ENCODE measurements at regions not wholly inside any gene's neighbourhood (a gene's known extent, or its start where the extent isn't known, plus 50 kb on each side); places are given as distances from the start of the nearest gene placed in this dataset.
A peak's percentile ranks its signal among the peaks of the same experiment; 100 is the strongest.

DNA sequence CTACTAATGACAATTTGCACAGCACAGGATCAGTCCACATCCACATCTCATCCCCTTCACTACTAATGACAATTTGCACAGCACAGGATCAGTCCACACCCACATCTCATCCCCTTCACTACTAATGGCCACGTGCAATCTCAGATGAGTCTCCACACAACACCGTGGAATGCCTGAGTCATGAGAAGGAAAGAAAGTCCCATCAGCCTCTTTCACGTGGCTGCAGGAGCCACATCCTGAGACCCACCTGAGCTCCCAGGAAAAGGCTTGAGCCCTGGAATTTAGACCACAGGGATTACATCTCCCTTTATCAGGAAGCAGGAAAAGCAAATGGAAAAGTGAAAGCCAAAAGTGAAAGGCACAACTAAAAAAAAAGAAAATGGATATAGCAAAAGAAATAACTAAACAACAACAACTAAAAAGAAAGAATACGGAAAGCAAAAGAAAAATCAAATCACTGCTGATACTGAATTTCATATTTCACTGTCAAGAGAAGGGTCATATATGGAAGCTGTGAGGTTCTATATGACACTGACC is 1300.5 kb downstream of the TMEM121 start:
- H3K4me3 ChIP-seq (ENCODE audit: low read length), result no peak overlapping the region
- no peak for DNase-seq (ENCODE audit: low read depth)
- TF ChIP-seq, protein P1, sequence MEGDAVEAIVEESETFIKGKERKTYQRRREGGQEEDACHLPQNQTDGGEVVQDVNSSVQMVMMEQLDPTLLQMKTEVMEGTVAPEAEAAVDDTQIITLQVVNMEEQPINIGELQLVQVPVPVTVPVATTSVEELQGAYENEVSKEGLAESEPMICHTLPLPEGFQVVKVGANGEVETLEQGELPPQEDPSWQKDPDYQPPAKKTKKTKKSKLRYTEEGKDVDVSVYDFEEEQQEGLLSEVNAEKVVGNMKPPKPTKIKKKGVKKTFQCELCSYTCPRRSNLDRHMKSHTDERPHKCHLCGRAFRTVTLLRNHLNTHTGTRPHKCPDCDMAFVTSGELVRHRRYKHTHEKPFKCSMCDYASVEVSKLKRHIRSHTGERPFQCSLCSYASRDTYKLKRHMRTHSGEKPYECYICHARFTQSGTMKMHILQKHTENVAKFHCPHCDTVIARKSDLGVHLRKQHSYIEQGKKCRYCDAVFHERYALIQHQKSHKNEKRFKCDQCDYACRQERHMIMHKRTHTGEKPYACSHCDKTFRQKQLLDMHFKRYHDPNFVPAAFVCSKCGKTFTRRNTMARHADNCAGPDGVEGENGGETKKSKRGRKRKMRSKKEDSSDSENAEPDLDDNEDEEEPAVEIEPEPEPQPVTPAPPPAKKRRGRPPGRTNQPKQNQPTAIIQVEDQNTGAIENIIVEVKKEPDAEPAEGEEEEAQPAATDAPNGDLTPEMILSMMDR (conservative IDR thresholded peaks at IDR 0.05; ENCODE audit: low read depth, low read length), result no peak

DNA sequence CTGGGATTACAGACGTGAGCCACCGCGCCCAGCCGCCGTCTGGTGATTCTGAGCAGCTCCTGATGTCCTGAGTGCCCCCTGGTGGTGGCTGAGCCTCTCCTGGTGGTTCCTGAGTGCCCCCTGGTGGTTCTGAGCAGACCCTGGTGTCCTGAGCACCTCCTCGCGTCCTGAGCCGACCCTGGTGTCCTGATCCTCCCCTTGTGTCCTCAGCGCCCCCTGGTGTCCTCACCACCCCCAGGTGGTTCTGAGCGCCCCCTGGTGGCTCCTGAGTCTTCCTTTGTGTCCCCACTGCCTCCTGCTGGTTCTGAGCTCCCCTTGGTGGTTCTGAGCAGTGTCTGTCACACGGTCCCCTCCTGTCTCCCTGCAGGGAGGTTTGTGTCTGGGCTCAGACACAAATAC is 1304.9 kb downstream of the TMEM121 start:
- H3K4me3 ChIP-seq (ENCODE audit: low read length), result no peak overlapping the region
- DNase-seq (ENCODE audit: low read depth), result no peak
- TF ChIP-seq, protein P1 (conservative IDR thresholded peaks at IDR 0.05; ENCODE audit: low read depth, low read length), result peak; percentile 33

DNA sequence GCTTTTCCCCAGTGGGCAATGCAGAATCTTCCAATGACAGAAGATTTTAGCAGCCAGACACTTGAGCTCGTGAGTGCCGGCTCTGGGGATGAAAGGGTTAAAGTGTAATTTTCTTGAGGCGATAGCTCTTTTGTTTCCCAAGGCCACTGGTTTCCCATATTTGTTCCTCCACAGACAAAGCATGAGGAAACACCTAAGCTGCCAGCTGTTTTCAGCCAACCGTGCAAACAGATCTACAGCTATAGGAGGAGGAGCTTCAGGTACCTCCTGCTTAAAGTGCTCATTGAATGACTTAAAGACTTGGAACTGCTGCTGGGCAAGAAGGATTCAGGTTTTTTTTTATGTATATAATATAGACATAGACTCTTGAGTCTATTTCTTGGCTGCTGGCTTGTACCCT is 1311.5 kb downstream of the TMEM121 start:
- TF ChIP-seq, protein P1 (conservative IDR thresholded peaks at IDR 0.05; ENCODE audit: low read depth, low read length), result no peak
- H3K4me3 ChIP-seq (ENCODE audit: low read length), result no peak overlapping the region
- no peak for DNase-seq (ENCODE audit: low read depth)

DNA sequence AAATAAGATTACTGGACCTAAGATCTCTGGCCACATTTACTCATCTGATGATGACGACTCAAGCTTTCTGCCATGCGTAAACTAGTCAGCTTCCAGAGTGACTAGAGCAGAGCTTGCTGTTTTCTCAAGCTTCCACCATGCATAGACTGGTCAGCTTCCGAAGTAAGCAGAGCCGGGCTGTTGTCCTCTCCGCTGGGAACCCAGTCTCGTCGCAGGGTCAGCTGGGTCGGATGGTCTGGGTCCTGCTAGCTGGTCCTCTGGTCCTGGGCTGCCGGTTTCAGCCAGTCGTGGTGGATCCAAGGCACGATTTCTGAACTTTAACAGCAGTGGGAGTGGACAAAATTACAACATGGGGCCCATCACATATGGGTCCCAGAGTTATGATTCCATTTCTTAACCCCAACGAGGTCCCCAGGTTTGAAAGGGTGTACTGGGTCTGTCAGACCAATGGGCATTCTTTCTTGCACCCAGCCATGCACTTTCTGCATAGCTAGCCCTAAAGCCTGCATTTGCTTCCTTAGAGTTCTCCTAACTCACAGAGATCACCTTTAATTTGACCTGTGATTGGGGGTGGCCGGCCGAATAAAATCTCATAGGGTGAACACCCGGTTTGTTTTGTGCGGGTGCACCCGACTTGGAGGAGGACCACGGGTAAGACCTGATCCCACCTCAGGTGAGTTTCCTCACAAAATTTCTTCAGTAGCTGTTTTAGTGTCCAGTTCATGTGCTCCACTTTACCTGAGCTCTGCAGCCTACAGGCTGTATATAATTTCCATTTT is 1312.8 kb downstream of the TMEM121 start:
- TF ChIP-seq, protein P1 (conservative IDR thresholded peaks at IDR 0.05; ENCODE audit: low read depth, low read length), result no peak
- DNase-seq (ENCODE audit: low read depth), result no peak
- no peak overlapping the region for H3K4me3 ChIP-seq (ENCODE audit: low read length)

DNA sequence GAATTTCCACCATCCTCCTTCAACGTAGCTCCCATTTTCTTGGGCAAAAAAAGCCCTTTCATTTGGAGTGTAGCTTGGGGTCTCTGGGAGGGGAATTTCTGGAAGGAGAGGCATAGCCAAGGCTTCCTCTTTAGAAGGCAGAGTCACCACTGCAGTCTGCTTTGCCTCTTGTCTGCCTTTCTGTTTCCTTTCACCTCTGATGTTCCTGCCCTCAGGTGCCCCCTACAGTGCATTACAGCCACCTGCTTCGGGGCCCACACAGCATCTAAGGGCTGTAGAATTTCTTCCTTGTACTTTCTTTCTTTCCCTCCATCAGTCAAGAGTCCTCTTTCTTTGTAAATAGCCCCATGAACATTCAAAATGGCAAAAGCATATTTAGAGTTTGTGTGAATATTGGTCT is 1313.9 kb downstream of the TMEM121 start:
- TF ChIP-seq, protein P1 (conservative IDR thresholded peaks at IDR 0.05; ENCODE audit: low read depth, low read length), result no peak
- no peak for DNase-seq (ENCODE audit: low read depth)

DNA sequence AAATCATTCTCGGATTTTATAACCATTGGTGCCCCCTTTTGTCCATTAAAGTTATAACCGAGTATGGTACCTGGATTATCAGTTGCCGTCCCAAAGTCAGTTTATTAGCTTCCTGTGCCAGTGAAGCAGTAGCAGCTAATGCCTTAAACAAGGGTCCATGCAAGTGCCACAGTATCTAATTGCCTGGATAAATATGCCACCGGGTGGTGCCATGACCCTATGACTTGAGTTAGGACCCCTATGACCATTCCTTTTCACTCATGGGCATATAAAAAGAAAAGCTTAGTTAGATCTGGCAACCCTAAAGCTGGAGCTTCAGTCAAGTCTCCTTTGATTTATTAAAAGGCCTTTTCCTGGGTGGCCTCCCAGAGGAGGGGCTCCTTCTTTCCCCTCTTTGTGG is 1314.6 kb downstream of the TMEM121 start:
- no peak overlapping the region for H3K4me3 ChIP-seq (ENCODE audit: low read length)
- TF ChIP-seq, protein P1 (conservative IDR thresholded peaks at IDR 0.05; ENCODE audit: low read depth, low read length), result no peak
- DNase-seq (ENCODE audit: low read depth), result no peak

More for the DNA sequence above, 1313.9 kb downstream of the TMEM121 start:
- H3K4me3 ChIP-seq (ENCODE audit: low read length), result no peak overlapping the region

DNA sequence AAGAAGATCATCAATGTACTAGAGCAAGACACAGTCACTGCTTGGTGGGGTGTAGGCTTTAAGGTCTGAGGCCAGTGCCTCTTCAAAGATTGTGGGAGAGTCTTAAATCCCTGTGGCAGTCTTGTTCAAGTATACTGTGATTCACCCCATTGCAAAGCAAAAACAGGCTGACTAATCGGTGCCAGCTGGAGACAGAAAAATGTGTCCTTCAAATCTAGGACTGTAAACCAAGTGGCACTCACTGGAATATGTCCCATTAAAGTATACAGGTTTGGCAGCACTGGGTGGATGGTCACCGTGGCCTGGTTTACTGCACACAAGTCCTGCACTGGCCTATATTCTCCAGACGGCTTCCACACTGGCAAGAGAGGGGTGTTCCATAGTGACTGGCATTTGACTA is 1315.3 kb downstream of the TMEM121 start:
- H3K4me3 ChIP-seq (ENCODE audit: low read length), result no peak overlapping the region
- TF ChIP-seq, protein P1 (conservative IDR thresholded peaks at IDR 0.05; ENCODE audit: low read depth, low read length), result no peak
- DNase-seq (ENCODE audit: low read depth), result no peak
